ENCODE measurements at regions not wholly inside any gene's neighbourhood (a gene's known extent, or its start where the extent isn't known, plus 50 kb on each side); places are given as distances from the start of the nearest gene placed in this dataset.

DNA sequence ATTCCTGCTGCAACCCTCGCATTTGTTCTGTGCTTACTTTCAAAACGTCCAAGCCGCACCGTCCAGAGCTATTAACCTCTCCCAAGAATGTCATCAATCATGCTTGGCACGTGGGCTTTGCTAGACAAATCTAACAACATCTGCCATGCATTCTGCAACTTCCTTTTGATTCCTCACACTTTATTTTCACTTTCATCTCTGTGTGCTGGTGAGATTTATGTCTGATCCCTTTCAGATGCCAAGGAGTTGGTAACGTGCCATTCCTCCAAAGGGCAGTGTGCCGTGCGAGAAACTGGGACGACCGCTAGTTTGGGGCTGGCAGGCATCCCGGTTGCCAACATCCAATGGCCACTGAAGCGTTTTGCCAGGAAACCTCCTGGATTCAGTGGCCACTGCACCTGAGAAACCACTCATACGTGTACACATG lies 230.0 kb upstream of the PARD3B start:
- no peak for TF ChIP-seq CTCF (IDR thresholded peaks at IDR 0.05; ENCODE audit: insufficient read depth, low read length, poor library complexity, severe bottlenecking)
- no peak for TF ChIP-seq EZH2phosphoT487 (conservative IDR thresholded peaks at IDR 0.05; ENCODE audit: low read length)
